Duodenal mucosa (tissue), 2 donors: ENCODE measurements at regions not wholly inside any gene's neighbourhood (a gene's known extent, or its start where the extent isn't known, plus 50 kb on each side); places are given as distances from the start of the nearest gene placed in this dataset.

Experiments used
- H3K27ac ChIP-seq: one replicate; pipeline ENCODE4 v1.7.0; 2013; ENCODE audit warnings: low read depth, low read length
- H3K27me3 ChIP-seq, 2 donors: one replicate each; pipeline ENCODE4 v1.7.0; 2013; ENCODE audit warnings: low read length in 2 of 2, control low read depth in 1 of 2; ENCODE audit not compliant: insufficient read depth in 2 of 2, control insufficient read depth in 1 of 2
- H3K36me3 ChIP-seq, 2 donors: one replicate each; pipeline ENCODE4 v1.7.0; 2013; ENCODE audit warnings: low read length in 2 of 2, control low read depth in 1 of 2; ENCODE audit not compliant: insufficient read depth in 2 of 2, control insufficient read depth in 1 of 2
- H3K4me1 ChIP-seq, 2 donors: one replicate each; pipeline ENCODE4 v1.7.0; 2013; ENCODE audit warnings: low read length in 2 of 2, control low read depth in 1 of 2; ENCODE audit not compliant: insufficient read depth in 2 of 2, control insufficient read depth in 1 of 2
- H3K4me3 ChIP-seq, 2 donors: one replicate each; pipeline ENCODE4 v1.7.0; 2013; ENCODE audit warnings: low read length in 2 of 2, low read depth in 1 of 2
- H3K9ac ChIP-seq, 2 donors: one replicate each; pipeline ENCODE4 v1.7.0; 2013; ENCODE audit warnings: low read length in 2 of 2, low read depth in 1 of 2
- H3K9me3 ChIP-seq, 2 donors: one replicate each; pipeline ENCODE4 v1.7.0; 2013; ENCODE audit warnings: low read length in 2 of 2, control low read depth in 1 of 2; ENCODE audit not compliant: control insufficient read depth in 1 of 2

- H3K9ac ChIP-seq = no peak overlapping the region
- H3K4me3 ChIP-seq = no peak overlapping the region
- no peaks in the 10 kb centered on the region for H3K4me1 ChIP-seq
- no peak overlapping the region for H3K27ac ChIP-seq
- H3K9me3 ChIP-seq = no peaks in the 10 kb centered on the region
- no peaks in the 10 kb centered on the region for H3K36me3 ChIP-seq
- H3K27me3 ChIP-seq = no peaks in the 10 kb centered on the region
Measured at GRCh38 chr11:81705283-81705682, 1028.4 kb downstream of the FAM181B start.

DNA sequence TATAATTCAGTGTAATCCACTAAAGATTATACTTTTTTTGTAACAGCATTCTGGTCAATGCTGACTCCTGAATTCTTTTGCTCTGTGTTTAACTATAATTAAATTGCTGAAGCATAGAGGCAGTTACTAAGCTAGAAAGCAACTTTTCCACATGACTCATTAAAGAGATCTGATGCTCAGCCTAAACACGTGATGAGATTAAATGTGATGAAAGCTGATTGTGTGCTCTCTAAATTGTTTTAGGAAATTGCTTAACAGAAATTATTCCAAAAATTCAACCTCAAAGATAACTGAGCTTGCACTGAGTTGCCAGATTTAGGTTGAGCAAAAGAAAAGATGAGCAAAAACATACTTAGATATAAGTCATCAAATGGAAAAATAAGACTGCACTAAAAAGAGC is 1033.6 kb downstream of the FAM181B start:
- no peaks in the 10 kb centered on the region for H3K36me3 ChIP-seq
- no peaks in the 10 kb centered on the region for H3K4me1 ChIP-seq
- H3K9ac ChIP-seq = no peak overlapping the region
- no peak overlapping the region for H3K27ac ChIP-seq
- H3K9me3 ChIP-seq = peaks cover 0 to 7% of the 10 kb centered on the region in 2 donors
- H3K27me3 ChIP-seq = no peaks in the 10 kb centered on the region
- no peak overlapping the region for H3K4me3 ChIP-seq

DNA sequence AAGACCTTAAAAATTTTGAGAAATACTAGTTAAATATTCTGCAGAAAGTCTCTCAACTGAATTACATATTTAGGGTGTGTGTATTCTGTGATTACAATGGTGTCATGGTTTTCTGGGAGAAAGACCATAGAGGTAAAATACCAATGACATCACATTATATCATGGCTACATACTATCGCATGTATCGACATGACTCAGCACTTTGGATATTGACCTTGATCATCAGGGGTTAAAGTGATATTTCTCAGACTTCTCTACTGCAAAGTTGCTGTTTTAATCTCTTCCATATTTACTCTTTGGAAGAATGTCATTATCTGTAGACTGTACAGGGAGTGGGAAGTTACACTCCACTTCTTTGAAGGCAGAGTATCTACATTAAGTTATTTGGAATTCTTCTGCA is 1046.6 kb downstream of the FAM181B start:
- Histone ChIP-seq H3K27ac (no peak overlapping the region), H3K27me3 (no peaks in the 10 kb centered on the region), H3K9me3 (no peaks in the 10 kb centered on the region), H3K36me3 (no peaks in the 10 kb centered on the region), H3K4me1 (no peaks in the 10 kb centered on the region), H3K4me3 (no peak overlapping the region), H3K9ac (no peak overlapping the region)

DNA sequence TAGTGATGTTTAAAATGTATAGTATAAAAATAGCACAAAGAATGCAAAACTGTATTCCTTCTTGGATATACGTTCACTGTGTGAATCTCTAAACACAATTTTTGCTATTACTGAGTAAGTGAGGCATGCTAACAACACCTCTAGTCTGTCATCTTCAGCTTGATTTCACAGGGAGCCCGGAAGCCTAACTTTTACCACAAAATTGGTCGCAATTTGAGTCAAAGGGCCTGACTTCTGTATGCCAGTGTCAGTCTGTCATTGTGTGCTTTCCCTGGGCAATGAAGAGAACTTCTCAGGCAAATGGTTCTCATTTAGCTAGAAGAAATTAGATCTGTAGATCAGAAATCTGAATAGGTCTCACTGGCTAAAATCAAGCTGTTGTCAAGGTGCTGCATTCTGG is 1059.5 kb downstream of the FAM181B start:
- Histone ChIP-seq H3K36me3 (no peaks in the 10 kb centered on the region), H3K27me3 (no peaks in the 10 kb centered on the region), H3K4me3 (no peak overlapping the region)

DNA sequence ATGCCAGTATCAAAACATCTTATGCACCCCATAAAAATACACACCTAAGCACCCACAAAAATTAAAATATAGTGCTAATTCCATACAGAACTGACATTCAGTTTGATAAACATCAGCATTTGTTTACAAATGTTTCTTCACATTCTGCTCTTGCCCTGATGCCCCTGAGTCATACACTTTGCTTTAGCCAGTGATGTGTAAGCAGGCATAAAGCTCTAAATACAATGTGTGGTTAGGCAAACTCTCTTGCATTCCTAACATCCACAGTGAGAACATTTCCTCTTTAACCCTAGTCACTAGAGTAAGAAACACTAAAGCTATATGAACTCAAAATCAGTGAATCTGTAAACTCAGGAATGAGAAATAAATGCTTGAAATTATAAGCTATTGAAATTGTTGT is 1060.7 kb downstream of the FAM181B start:
- no peak overlapping the region for H3K9ac ChIP-seq
- H3K4me1 ChIP-seq = no peaks in the 10 kb centered on the region
- no peaks in the 10 kb centered on the region for H3K27me3 ChIP-seq
- H3K4me3 ChIP-seq = no peak overlapping the region
- no peaks in the 10 kb centered on the region for H3K36me3 ChIP-seq
- H3K9me3 ChIP-seq = no peaks in the 10 kb centered on the region
- no peak overlapping the region for H3K27ac ChIP-seq

More for the DNA sequence above, 1059.5 kb downstream of the FAM181B start:
- Histone ChIP-seq H3K9me3 (no peaks in the 10 kb centered on the region), H3K4me1 (no peaks in the 10 kb centered on the region), H3K9ac (no peak overlapping the region), H3K27ac (no peak overlapping the region)

GRCh38 chr11:81669935-81670543 is 1063.6 kb downstream of the FAM181B start:
- Histone ChIP-seq H3K27ac (no peak overlapping the region), H3K9ac (no peak overlapping the region), H3K4me1 (no peaks in the 10 kb centered on the region), H3K9me3 (no peaks in the 10 kb centered on the region), H3K36me3 (no peaks in the 10 kb centered on the region), H3K27me3 (no peaks in the 10 kb centered on the region), H3K4me3 (no peak overlapping the region)

- no peak overlapping the region for H3K4me3 ChIP-seq
- H3K36me3 ChIP-seq = no peaks in the 10 kb centered on the region
- H3K9me3 ChIP-seq = peaks cover 0 to 4% of the 10 kb centered on the region in 2 donors
- H3K4me1 ChIP-seq = no peaks in the 10 kb centered on the region
- no peak overlapping the region for H3K27ac ChIP-seq
- no peak overlapping the region for H3K9ac ChIP-seq
- no peaks in the 10 kb centered on the region for H3K27me3 ChIP-seq
Measured at GRCh38 chr11:81658722-81659121, 1074.9 kb downstream of the FAM181B start.

DNA sequence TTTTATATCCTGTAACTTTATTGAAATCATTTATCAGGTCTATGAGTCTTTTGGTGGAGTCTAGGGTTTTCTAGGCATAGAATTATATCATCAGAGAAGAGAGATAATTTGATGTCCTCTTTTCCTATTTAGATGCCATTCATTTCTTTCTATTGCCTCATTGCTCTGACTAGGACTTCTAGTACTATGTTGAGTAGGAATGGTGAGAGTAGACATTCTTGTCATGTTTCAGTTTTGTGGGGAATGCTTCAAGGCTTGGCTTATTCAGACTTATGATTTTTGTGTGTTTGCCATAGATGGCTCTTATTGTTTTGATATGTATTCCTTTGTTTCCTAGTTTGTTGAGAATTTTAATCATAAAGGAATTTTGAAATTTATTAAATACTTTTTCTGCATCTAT is 1078.3 kb downstream of the FAM181B start:
- H3K27me3 ChIP-seq = no peaks in the 10 kb centered on the region
- H3K4me1 ChIP-seq = no peaks in the 10 kb centered on the region
- H3K27ac ChIP-seq = no peak overlapping the region
- H3K36me3 ChIP-seq = no peaks in the 10 kb centered on the region
- H3K9ac ChIP-seq = no peak overlapping the region
- H3K4me3 ChIP-seq = no peak overlapping the region
- peaks cover 0 to 4% of the 10 kb centered on the region in 2 donors for H3K9me3 ChIP-seq

GRCh38 chr11:81647374-81647773 is 1086.3 kb downstream of the FAM181B start:
- no peak overlapping the region for H3K9ac ChIP-seq
- no peak overlapping the region for H3K4me3 ChIP-seq
- no peaks in the 10 kb centered on the region for H3K36me3 ChIP-seq
- no peak overlapping the region for H3K27ac ChIP-seq
- no peaks in the 10 kb centered on the region for H3K4me1 ChIP-seq
- no peaks in the 10 kb centered on the region for H3K9me3 ChIP-seq
- H3K27me3 ChIP-seq = peaks cover 0 to 3% of the 10 kb centered on the region in 2 donors

- H3K4me1 ChIP-seq = no peaks in the 10 kb centered on the region
- H3K9ac ChIP-seq = no peak overlapping the region
- H3K36me3 ChIP-seq = no peaks in the 10 kb centered on the region
Measured at GRCh38 chr11:81644239-81644840, 1089.3 kb downstream of the FAM181B start.

More at GRCh38 chr11:81644239-81644840, 1089.3 kb downstream of the FAM181B start:
- Histone ChIP-seq H3K4me3 (no peak overlapping the region), H3K27ac (no peak overlapping the region), H3K27me3 (peaks cover 0 to 3% of the 10 kb centered on the region in 2 donors), H3K9me3 (no peaks in the 10 kb centered on the region)
